Activated CD8-positive, alpha-beta T cell treated with anti-CD3 and anti-CD28 coated beads for 36 hours (primary cell): ENCODE measurements at regions not wholly inside any gene's neighbourhood (a gene's known extent, or its start where the extent isn't known, plus 50 kb on each side); places are given as distances from the start of the nearest gene placed in this dataset.

Experiments used
- ATAC-seq: fragments of 200-7000 bp; cut with Tn5 transposase; one replicate; pipeline ENCODE4 v1.10.0; 2021; ENCODE audit warnings: mild to moderate bottlenecking, moderate library complexity
- CTCF ChIA-PET: fragments of 350-600 bp; sonication (Branson Sonifier 250); formaldehyde crosslinking; loops from one replicate; lab custom pipeline; 2021; ENCODE audit warnings: antibody characterized with exemption; lab: Charles Lee
- POLR2A ChIA-PET: fragments of 350-600 bp; sonication (Branson Sonifier 250); formaldehyde crosslinking; loops from one replicate; lab custom pipeline; 2021; ENCODE audit warnings: antibody characterized with exemption; lab: Charles Lee
- DNase-seq: peaks from one replicate; pipeline ENCODE4 v3.0.0-alpha.2; 2020
- H3K27ac Mint-ChIP-seq: one replicate; pipeline ENCODE4 v1.8.0; 2021; ENCODE audit warnings: mild to moderate bottlenecking, mixed read lengths
- H3K27me3 Mint-ChIP-seq: one replicate; pipeline ENCODE4 v1.8.0; 2021; ENCODE audit warnings: mixed read lengths
- H3K36me3 Mint-ChIP-seq: one replicate; pipeline ENCODE4 v1.8.0; 2021; ENCODE audit warnings: low read depth, mixed read lengths
- H3K4me1 Mint-ChIP-seq: one replicate; pipeline ENCODE4 v1.8.0; 2021; ENCODE audit warnings: low read depth, mixed read lengths
- H3K4me3 Mint-ChIP-seq: one replicate; pipeline ENCODE4 v1.8.0; 2021; ENCODE audit warnings: mild to moderate bottlenecking, moderate library complexity, mixed read lengths
- H3K9me3 Mint-ChIP-seq: one replicate; pipeline ENCODE4 v1.8.0; 2021; ENCODE audit warnings: mixed read lengths
- CTCF ChIP-seq: fragments of 200-600 bp; IDR thresholded peaks from one replicate; pipeline ENCODE4 v1.8.0; 2022; ENCODE audit warnings: antibody characterized with exemption, mild to moderate bottlenecking
- intact Hi-C: fragments of 100-400 bp; cut with micrococcal nuclease; formaldehyde crosslinking; loops from one replicate; pipeline ENCODE4 v1.10.0; 2022

DNA sequence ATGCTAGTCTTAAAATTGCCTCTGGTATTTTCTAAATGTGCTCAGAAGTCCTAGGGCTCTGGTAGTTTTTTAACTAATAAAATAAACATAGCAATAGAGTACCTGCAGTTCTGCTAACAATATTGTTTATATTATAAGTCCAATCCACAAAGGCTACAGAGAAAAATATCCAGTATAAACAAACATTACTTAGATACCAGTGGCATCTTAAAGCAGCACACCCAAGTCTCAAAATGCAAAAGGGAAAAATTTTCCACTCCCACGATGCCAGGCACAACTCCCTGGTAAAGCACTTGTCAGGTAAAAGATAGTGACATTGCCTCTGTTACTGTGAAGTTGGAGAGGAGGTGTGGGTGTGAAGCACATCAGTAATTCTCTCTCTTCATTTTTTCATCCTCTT is 123.3 kb downstream of the OGFRL1 start:
- H3K4me3 Mint-ChIP-seq = no peak overlapping the region

DNA sequence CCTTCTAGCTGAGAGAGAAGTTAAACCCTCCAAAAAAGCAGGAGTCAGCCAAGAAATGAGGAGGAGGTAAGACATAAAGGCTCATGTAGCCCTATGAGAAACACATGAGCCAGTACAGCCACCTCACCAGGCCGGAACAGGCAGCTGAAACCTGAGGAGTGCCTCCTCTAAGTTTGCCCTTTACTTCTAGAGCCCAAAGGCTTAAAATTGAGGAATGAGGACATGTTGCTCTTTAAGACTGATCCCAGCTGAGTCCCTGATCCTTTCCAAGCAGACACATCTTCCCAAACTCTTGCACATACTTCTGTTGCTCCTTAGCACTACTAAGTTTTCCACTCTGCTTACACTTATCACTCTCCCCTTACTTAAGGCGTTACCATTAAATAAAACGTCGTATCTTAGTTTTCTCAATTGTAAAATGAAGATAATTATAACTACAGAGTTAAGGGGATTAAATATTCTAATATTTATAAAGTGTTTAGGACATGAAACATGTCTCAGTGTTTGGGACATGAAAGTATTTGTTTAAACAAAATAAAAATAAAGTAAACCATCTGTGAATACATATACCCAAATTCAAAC is 124.0 kb downstream of the OGFRL1 start:
- Mint-ChIP-seq H3K27ac (no peak overlapping the region), H3K27me3 (peaks cover 18% of the 10 kb centered on the region), H3K9me3 (no peaks in the 10 kb centered on the region), H3K4me3 (no peak overlapping the region), H3K36me3 (no peaks in the 10 kb centered on the region), H3K4me1 (peaks cover 5% of the 10 kb centered on the region)
- DNase-seq (no peak), ATAC-seq (no peak)
- intact Hi-C loops = no loop called here
- CTCF ChIA-PET = no interaction called here
- POLR2A ChIA-PET = no interaction called here
- TF ChIP-seq CTCF = no peak

More for the DNA sequence above, 123.3 kb downstream of the OGFRL1 start:
- Mint-ChIP-seq H3K27ac (no peak overlapping the region), H3K36me3 (no peaks in the 10 kb centered on the region), H3K27me3 (peaks cover 12% of the 10 kb centered on the region), H3K4me1 (peaks cover 5% of the 10 kb centered on the region), H3K9me3 (no peaks in the 10 kb centered on the region)
- CTCF ChIA-PET = no interaction called here
- no peak for TF ChIP-seq CTCF
- no peak for ATAC-seq
- POLR2A ChIA-PET = no interaction called here
- intact Hi-C loops = no loop called here
- DNase-seq = no peak

DNA sequence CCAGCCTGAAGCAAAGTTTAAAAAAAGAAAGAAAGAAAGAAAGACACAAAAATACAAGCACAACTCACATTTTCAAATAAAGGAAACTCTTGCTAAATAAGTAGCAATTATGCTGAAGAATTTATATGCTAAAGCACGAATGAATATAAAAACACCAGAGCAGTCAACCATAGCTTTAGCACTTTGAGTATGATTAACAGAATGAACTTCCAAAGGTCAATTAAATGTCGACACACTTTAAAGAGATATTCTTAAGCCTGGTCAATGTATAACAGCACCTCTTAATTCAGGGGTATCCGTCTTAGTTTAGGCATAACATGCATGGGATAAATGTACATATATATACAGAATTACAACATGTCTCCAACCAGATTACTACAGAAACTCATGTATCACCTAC is 125.9 kb downstream of the OGFRL1 start:
- no peak for DNase-seq
- CTCF ChIA-PET = no interaction called here
- H3K27ac Mint-ChIP-seq = no peak overlapping the region
- no peak for ATAC-seq
- no peaks in the 10 kb centered on the region for H3K9me3 Mint-ChIP-seq
- H3K4me1 Mint-ChIP-seq = peaks cover 3% of the 10 kb centered on the region
- no peaks in the 10 kb centered on the region for H3K36me3 Mint-ChIP-seq
- TF ChIP-seq CTCF = no peak
- H3K4me3 Mint-ChIP-seq = no peak overlapping the region
- intact Hi-C loops = no loop called here
- POLR2A ChIA-PET = no interaction called here
- H3K27me3 Mint-ChIP-seq = peaks cover 28% of the 10 kb centered on the region

GRCh38 chr6:71419217-71420094 is 130.8 kb downstream of the OGFRL1 start:
- POLR2A ChIA-PET = no interaction called here
- Mint-ChIP-seq H3K9me3 (no peaks in the 10 kb centered on the region), H3K36me3 (no peaks in the 10 kb centered on the region), H3K4me3 (peak overlapping the region; percentile 31), H3K27ac (no peak overlapping the region), H3K4me1 (peaks cover 6% of the 10 kb centered on the region), H3K27me3 (peaks cover 49% of the 10 kb centered on the region)
- no peak for DNase-seq
- CTCF ChIA-PET = no interaction called here
- intact Hi-C loops = no loop called here
- no peak for ATAC-seq
- TF ChIP-seq CTCF = no peak

- ChIA-PET CTCF (no interaction called here), POLR2A (no interaction called here)
- Mint-ChIP-seq H3K27me3 (peaks cover 51% of the 10 kb centered on the region), H3K4me1 (peaks cover 6% of the 10 kb centered on the region), H3K9me3 (no peaks in the 10 kb centered on the region), H3K4me3 (no peak overlapping the region), H3K27ac (no peak overlapping the region), H3K36me3 (no peaks in the 10 kb centered on the region)
- TF ChIP-seq CTCF = no peak
- ATAC-seq (no peak), DNase-seq (peak; percentile 4)
- intact Hi-C loops = no loop called here
These were observed 131.6 kb downstream of the OGFRL1 start for GRCh38 chr6:71420095-71420692.
